SK-N-SH (cell line): ENCODE measurements at regions not wholly inside any gene's neighbourhood (a gene's known extent, or its start where the extent isn't known, plus 50 kb on each side); places are given as distances from the start of the nearest gene placed in this dataset.

Source experiments
- CTCF ChIA-PET: fragments of 300-600, 350-600 bp; formaldehyde crosslinking; extraction: SDS; loops from one replicate; lab custom pipeline; 2021; lab: Yijun Ruan, JAX
- POLR2A ChIA-PET: fragments of 350-600 bp; sonication (Branson Sonifier 250); formaldehyde crosslinking; extraction: SDS; loops from one replicate; lab custom pipeline; 2020; ENCODE audit warnings: antibody characterized with exemption, inconsistent platforms; lab: Yijun Ruan, JAX
- DNase-seq: peaks from one replicate; pipeline ENCODE4 v3.0.0; 2012
- H2AFZ ChIP-seq: fragments of 200-600 bp; sonication (generic); 2 replicates; pipeline ENCODE4 v1.8.1; 2016; ENCODE audit warnings: antibody characterized with exemption, mild to moderate bottlenecking, low read depth
- H3F3A ChIP-seq: fragments of 200-600 bp; sonication (generic); replicated peaks from 2 replicates; pipeline ENCODE3; 2016; ENCODE audit warnings: antibody characterized with exemption, mild to moderate bottlenecking; ENCODE audit not compliant: insufficient read depth
- H3K27ac ChIP-seq, 2 experiments: fragments of 200-500 bp in 1 of 2; fragments of 200-600 bp in 1 of 2; sonication (Bioruptor generic) in 1 of 2; sonication (generic), shearing (Covaris generic) in 1 of 2; 2 replicates each; pipeline versions ENCODE4 v1.5.1 to v1.6.1; 2014 to 2016; ENCODE audit warnings: low read depth in 2 of 2, inconsistent platforms in 1 of 2, low read length in 1 of 2, mild to moderate bottlenecking in 1 of 2, mixed read lengths in 1 of 2
- H3K27me3 ChIP-seq: fragments of 200-600 bp; sonication (generic), shearing (Covaris generic); 2 replicates; pipeline ENCODE4 v1.6.1; 2016; ENCODE audit warnings: mixed run types; ENCODE audit not compliant: insufficient read depth
- H3K36me3 ChIP-seq, 2 experiments: fragments of 200-500 bp in 1 of 2; fragments of 200-600 bp in 1 of 2; sonication (Bioruptor generic) in 1 of 2; sonication (generic) in 1 of 2; replicated peaks in 1 of 2; 2 replicates each; pipeline versions ENCODE3 to v1.5.1; 2014 to 2016; ENCODE audit warnings: low read length in 1 of 2, mild to moderate bottlenecking in 1 of 2; ENCODE audit not compliant: insufficient read depth in 2 of 2, control insufficient read depth in 1 of 2
- H3K4me1 ChIP-seq, 2 experiments: fragments of 200-500 bp in 1 of 2; fragments of 200-600 bp in 1 of 2; sonication (Bioruptor generic) in 1 of 2; sonication (generic), shearing (Covaris generic) in 1 of 2; 2 replicates each; pipeline versions ENCODE4 v1.5.1 to v1.6.1; 2014 to 2016; ENCODE audit warnings: low read depth in 1 of 2, low read length in 1 of 2, mixed run types in 1 of 2; ENCODE audit not compliant: insufficient read depth in 2 of 2, control insufficient read depth in 1 of 2
- H3K4me2 ChIP-seq: fragments of 200-600 bp; sonication (generic), shearing (Covaris generic); 2 replicates; pipeline ENCODE4 v1.6.1; 2017; ENCODE audit warnings: mixed run types
- H3K4me3 ChIP-seq, 2 experiments: fragments of 200-500 bp in 1 of 2; fragments of 200-600 bp in 1 of 2; sonication (Bioruptor generic) in 1 of 2; sonication (generic), shearing (Covaris generic) in 1 of 2; 2 replicates each; pipeline versions ENCODE4 v1.5.1 to v1.8.1; 2014 to 2016; ENCODE audit warnings: low read depth in 2 of 2, inconsistent platforms in 1 of 2, low read length in 1 of 2, mild to moderate bottlenecking in 1 of 2, mixed read lengths in 1 of 2, moderate library complexity in 1 of 2
- H3K79me2 ChIP-seq: fragments of 200-600 bp; sonication (generic); 2 replicates; pipeline ENCODE4 v1.8.1; 2017; ENCODE audit warnings: mild to moderate bottlenecking; ENCODE audit not compliant: insufficient read depth
- H3K9ac ChIP-seq: fragments of 200-600 bp; sonication (generic); 2 replicates; pipeline ENCODE4 v1.6.1; 2017; ENCODE audit warnings: mixed run types
- H3K9me2 ChIP-seq: fragments of 200-600 bp; sonication (generic); 2 replicates; pipeline ENCODE4 v1.6.1; 2017; ENCODE audit warnings: mixed run types
- H3K9me3 ChIP-seq: fragments of 200-600 bp; sonication (generic); 2 replicates; pipeline ENCODE4 v1.6.1; 2017; ENCODE audit warnings: mixed run types, mild to moderate bottlenecking, moderate library complexity
- H4K20me1 ChIP-seq: fragments of 200-600 bp; sonication (generic); 2 replicates; pipeline ENCODE4 v1.6.1; 2017; ENCODE audit warnings: mild to moderate bottlenecking, mixed run types; ENCODE audit not compliant: insufficient read depth
- CHD2 ChIP-seq: fragments of 150-350 bp; IDR thresholded peaks from 2 replicates; pipeline ENCODE4 v1.6.1; 2018; ENCODE audit warnings: low read length; ENCODE audit not compliant: partially characterized antibody
- EZH2phosphoT487 ChIP-seq: fragments of 200-600 bp; sonication (generic); IDR thresholded peaks from 2 replicates; pipeline ENCODE4 v1.6.1; 2017; ENCODE audit warnings: low read depth, mixed run types, mild to moderate bottlenecking, antibody characterized with exemption, moderate library complexity, borderline replicate concordance
- FOXJ3 ChIP-seq: sonication (generic); formaldehyde crosslinking; IDR thresholded peaks from 2 replicates; pipeline ENCODE4 v1.5.1; 2020; ENCODE audit warnings: mild to moderate bottlenecking, missing genetic modification reagents
- MXI1 ChIP-seq: IDR thresholded peaks from 2 replicates; pipeline ENCODE4 v1.6.1; 2012; ENCODE audit warnings: mild to moderate bottlenecking, low read depth, low read length, improper control_type of control experiment
- NFIC ChIP-seq: IDR thresholded peaks from 2 replicates; pipeline ENCODE4 v1.4.0; 2012; ENCODE audit warnings: borderline replicate concordance
- NRF1 ChIP-seq: IDR thresholded peaks from 2 replicates; pipeline ENCODE4 v1.6.1; 2012; ENCODE audit warnings: low read depth, mild to moderate bottlenecking, low read length
- POLR2AphosphoS5 ChIP-seq: IDR thresholded peaks from 2 replicates; pipeline ENCODE4 v1.6.1; 2012; ENCODE audit warnings: low read depth, low read length
- RCOR1 ChIP-seq: fragments of 150-350 bp; IDR thresholded peaks from 2 replicates; pipeline ENCODE4 v1.6.1; 2017; ENCODE audit warnings: antibody characterized with exemption, low read length
- RFX5 ChIP-seq: IDR thresholded peaks from 2 replicates; pipeline ENCODE4 v1.6.1; 2012; ENCODE audit warnings: mild to moderate bottlenecking, improper control_type of control experiment, low read length
- RXRA ChIP-seq: IDR thresholded peaks from 2 replicates; pipeline ENCODE4 v1.4.0; 2012; ENCODE audit warnings: low read depth, mild to moderate bottlenecking, borderline replicate concordance
- SIN3A ChIP-seq: IDR thresholded peaks from 2 replicates; pipeline ENCODE4 v1.6.1; 2012; ENCODE audit warnings: low read depth, mild to moderate bottlenecking, low read length, moderate library complexity, borderline replicate concordance
- SMC3 ChIP-seq: IDR thresholded peaks from 2 replicates; pipeline ENCODE4 v1.6.1; 2012; ENCODE audit warnings: low read depth, low read length, improper control_type of control experiment
- YY1 ChIP-seq: IDR thresholded peaks from 2 replicates; pipeline ENCODE4 v1.4.0; 2012; ENCODE audit warnings: low read depth, mild to moderate bottlenecking
- WGBS: methylation state at CpG from one replicate; pipeline ENCODE4 v1.1.6; 2017; ENCODE audit warnings: low lambda C conversion rate; 5-methylcytosine and 5-hydroxymethylcytosine counted together
- TF ChIP-seq, protein P1 (sequence below): IDR thresholded peaks from 2 replicates; pipeline ENCODE4; 2012
- TF ChIP-seq, protein P2 (sequence below): IDR thresholded peaks from 2 replicates; pipeline ENCODE4 v1.4.0; 2012; ENCODE audit warnings: low read depth, borderline replicate concordance
- TF ChIP-seq, protein P3 (sequence below): fragments of 150-350 bp; IDR thresholded peaks from 2 replicates; pipeline ENCODE4 v1.6.1; 2017; ENCODE audit warnings: antibody characterized with exemption, low read length, low read depth, borderline replicate concordance
- TF ChIP-seq, protein P4 (sequence below): IDR thresholded peaks from 2 replicates; pipeline ENCODE4 v1.4.0; 2012; ENCODE audit warnings: low read depth, borderline replicate concordance

DNA sequence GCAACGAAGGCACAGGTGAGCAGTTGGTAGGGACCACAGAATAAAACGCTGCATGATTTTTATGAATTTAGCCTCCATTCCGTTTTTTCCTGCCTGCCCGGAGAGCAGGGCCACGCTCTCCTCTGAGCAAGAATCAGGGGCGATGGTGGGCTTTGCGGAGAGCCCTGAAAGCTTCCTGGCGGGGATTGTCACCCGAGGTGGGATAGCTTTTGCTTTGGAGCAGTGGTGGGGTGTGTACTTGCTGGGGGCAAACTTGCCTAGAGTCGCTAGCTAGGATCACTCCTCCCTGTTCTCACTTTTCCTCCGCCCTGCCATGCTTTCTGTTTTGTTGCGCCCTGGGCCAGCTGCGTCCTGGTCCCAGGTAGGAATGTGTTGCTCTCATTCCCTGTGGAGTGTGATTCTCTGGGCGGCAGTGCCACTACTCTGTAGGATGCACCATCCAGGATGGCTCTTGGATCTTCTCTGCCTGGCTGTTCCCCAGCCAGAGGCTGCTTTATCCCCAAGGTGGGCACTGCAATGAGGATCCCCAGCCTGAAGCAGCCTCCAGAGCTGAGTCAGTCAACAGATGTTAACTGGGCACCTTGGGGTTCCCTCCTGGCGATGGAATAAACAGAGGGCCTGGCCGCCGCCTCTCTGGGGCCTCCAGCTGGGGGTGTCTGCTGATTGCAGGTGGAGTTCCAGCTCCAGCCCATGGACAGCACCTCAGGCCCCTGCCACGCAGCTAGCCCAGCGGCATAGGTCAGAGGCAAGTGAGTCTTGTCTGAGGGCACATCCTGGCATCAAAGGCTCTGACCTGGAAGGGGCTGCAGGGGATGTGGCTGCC lies 360.9 kb upstream of the TNRC6C start:
- H3K27me3 ChIP-seq: peaks cover 57% of the 10 kb centered on the region
- no peaks in the 10 kb centered on the region for H4K20me1 ChIP-seq
- H3K9ac ChIP-seq: no peak overlapping the region
- H3K27ac ChIP-seq: no peak overlapping the region
- no peak for TF ChIP-seq SIN3A
- TF ChIP-seq MXI1: no peak
- no peak for TF ChIP-seq RCOR1
- TF ChIP-seq NRF1: no peak
- TF ChIP-seq FOXJ3 (CRISPR knock-in tag): no peak
- TF ChIP-seq, protein P1, sequence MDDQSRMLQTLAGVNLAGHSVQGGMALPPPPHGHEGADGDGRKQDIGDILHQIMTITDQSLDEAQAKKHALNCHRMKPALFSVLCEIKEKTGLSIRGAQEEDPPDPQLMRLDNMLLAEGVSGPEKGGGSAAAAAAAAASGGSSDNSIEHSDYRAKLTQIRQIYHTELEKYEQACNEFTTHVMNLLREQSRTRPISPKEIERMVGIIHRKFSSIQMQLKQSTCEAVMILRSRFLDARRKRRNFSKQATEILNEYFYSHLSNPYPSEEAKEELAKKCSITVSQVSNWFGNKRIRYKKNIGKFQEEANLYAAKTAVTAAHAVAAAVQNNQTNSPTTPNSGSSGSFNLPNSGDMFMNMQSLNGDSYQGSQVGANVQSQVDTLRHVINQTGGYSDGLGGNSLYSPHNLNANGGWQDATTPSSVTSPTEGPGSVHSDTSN: no peak
- TF ChIP-seq YY1: no peak
- TF ChIP-seq CHD2: no peak
- TF ChIP-seq, protein P2, sequence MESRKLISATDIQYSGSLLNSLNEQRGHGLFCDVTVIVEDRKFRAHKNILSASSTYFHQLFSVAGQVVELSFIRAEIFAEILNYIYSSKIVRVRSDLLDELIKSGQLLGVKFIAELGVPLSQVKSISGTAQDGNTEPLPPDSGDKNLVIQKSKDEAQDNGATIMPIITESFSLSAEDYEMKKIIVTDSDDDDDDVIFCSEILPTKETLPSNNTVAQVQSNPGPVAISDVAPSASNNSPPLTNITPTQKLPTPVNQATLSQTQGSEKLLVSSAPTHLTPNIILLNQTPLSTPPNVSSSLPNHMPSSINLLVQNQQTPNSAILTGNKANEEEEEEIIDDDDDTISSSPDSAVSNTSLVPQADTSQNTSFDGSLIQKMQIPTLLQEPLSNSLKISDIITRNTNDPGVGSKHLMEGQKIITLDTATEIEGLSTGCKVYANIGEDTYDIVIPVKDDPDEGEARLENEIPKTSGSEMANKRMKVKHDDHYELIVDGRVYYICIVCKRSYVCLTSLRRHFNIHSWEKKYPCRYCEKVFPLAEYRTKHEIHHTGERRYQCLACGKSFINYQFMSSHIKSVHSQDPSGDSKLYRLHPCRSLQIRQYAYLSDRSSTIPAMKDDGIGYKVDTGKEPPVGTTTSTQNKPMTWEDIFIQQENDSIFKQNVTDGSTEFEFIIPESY: no peak
- no peak for TF ChIP-seq RXRA
- no peak for TF ChIP-seq POLR2AphosphoS5
- TF ChIP-seq, protein P3, sequence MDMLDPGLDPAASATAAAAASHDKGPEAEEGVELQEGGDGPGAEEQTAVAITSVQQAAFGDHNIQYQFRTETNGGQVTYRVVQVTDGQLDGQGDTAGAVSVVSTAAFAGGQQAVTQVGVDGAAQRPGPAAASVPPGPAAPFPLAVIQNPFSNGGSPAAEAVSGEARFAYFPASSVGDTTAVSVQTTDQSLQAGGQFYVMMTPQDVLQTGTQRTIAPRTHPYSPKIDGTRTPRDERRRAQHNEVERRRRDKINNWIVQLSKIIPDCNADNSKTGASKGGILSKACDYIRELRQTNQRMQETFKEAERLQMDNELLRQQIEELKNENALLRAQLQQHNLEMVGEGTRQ: no peak
- no peak for TF ChIP-seq EZH2phosphoT487
- TF ChIP-seq NFIC: no peak
- TF ChIP-seq SMC3: no peak
- TF ChIP-seq, protein P4, sequence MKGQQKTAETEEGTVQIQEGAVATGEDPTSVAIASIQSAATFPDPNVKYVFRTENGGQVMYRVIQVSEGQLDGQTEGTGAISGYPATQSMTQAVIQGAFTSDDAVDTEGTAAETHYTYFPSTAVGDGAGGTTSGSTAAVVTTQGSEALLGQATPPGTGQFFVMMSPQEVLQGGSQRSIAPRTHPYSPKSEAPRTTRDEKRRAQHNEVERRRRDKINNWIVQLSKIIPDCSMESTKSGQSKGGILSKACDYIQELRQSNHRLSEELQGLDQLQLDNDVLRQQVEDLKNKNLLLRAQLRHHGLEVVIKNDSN: no peak
- no peak for TF ChIP-seq RFX5
- H3K79me2 ChIP-seq: no peaks in the 10 kb centered on the region
- ChIA-PET CTCF (interaction anchor here (0.9 to 3.1 kb wide), 4 partner anchors 10 to 168 kb away, joined by 3 to 15 read pairs (median 4); no protein-coding TSS in a partner anchor), POLR2A (interaction anchor here (1.4 kb wide), 1 partner anchor 361 kb away, joined by 5 read pairs; the partner anchor contains the start of gene TNRC6C)
- peaks cover 0 to 20% of the 10 kb centered on the region in 2 experiments; a peak in 2 of 4 replicates for H3K4me1 ChIP-seq
- H3K4me3 ChIP-seq: no peak overlapping the region
- H3K9me2 ChIP-seq: no peaks in the 10 kb centered on the region
- H3F3A ChIP-seq: no peaks in the 10 kb centered on the region
- 64% methylated on average over 19 of the region's 19 CpGs for WGBS
- H3K4me2 ChIP-seq: no peak overlapping the region
- H3K36me3 ChIP-seq: no peaks in the 10 kb centered on the region
- H3K9me3 ChIP-seq: no peaks in the 10 kb centered on the region
- no peak for DNase-seq
- no peak overlapping the region for H2AFZ ChIP-seq
